ENCODE measurements at regions not wholly inside any gene's neighbourhood (a gene's known extent, or its start where the extent isn't known, plus 50 kb on each side); places are given as distances from the start of the nearest gene placed in this dataset.

- no peak for DNase-seq (ENCODE audit: extremely low read depth, low read depth)
- TF ChIP-seq, protein P1, sequence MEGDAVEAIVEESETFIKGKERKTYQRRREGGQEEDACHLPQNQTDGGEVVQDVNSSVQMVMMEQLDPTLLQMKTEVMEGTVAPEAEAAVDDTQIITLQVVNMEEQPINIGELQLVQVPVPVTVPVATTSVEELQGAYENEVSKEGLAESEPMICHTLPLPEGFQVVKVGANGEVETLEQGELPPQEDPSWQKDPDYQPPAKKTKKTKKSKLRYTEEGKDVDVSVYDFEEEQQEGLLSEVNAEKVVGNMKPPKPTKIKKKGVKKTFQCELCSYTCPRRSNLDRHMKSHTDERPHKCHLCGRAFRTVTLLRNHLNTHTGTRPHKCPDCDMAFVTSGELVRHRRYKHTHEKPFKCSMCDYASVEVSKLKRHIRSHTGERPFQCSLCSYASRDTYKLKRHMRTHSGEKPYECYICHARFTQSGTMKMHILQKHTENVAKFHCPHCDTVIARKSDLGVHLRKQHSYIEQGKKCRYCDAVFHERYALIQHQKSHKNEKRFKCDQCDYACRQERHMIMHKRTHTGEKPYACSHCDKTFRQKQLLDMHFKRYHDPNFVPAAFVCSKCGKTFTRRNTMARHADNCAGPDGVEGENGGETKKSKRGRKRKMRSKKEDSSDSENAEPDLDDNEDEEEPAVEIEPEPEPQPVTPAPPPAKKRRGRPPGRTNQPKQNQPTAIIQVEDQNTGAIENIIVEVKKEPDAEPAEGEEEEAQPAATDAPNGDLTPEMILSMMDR (IDR thresholded peaks at IDR 0.05; ENCODE audit: low read depth, low read length), result no peak
Observed at GRCh38 chr17:6248061-6248460, 177.9 kb downstream of the WSCD1 start.

DNA sequence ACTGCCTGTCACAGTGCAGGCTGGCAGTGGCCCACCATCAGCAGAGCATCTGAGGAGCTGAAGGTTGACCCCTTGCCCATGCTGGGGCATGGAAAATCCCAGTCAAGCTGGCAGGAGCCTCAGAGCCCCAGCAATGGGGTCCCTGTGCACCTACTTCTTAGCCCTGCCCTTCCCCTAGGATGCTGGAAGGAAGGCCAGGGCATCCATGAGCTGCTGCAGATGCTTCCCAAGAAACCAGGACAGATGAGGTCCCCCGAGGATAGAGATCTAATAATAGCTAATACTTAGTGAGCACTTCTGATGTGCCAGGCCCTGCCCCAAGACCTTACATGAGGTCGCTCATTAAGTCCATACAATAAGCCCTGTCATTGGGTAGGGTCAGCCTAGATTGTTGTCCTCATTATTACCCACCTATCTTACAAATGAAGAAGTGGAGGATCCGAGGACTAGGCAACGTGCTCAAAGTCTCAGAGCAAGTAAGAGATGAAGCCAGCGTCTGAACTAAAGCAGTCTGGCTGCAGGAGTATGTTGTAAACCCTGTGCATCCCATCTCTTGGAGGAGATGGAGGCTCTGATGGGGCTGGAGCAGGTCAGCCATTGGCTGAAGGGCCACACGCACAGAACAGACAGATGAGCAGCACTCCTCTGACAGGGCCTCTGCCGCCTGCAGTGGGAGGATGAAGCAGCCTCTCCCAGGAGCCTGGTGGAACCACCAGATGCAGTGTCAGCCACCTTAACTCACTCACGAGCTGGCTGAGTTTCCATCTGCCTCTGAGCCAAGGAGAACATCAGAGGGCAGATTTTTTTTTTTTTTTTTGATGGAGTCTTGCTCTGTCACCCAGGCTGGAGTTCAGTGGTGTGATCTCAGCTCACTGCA, 175.4 kb downstream of the WSCD1 start:
- no peak for DNase-seq (ENCODE audit: extremely low read depth, low read depth)

DNA sequence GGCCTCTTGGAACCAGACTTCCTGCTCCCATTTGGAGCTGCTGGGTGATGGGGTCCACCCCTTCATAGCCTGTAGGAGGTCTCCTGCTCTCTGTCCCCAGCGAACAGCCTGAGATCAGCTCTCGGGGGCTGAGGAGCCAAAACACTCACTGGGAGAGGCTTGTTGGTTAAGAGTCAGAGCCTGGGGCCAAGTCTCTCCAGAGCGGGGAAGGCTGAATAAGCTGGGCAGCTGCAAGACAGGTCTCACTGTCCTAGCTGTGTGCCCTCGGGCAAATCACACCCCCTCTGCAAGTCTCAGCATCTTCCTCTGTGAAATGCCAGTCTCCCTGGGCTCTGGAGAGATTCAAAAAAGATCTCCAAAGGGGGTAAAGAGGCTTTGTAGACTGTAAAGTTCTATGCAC, 174.6 kb downstream of the WSCD1 start:
- TF ChIP-seq, protein P1 (IDR thresholded peaks at IDR 0.05; ENCODE audit: low read depth, low read length), result no peak
- DNase-seq (ENCODE audit: extremely low read depth, low read depth), result no peak

More for the DNA sequence above, 175.4 kb downstream of the WSCD1 start:
- TF ChIP-seq, protein P1 (IDR thresholded peaks at IDR 0.05; ENCODE audit: low read depth, low read length), result no peak

DNA sequence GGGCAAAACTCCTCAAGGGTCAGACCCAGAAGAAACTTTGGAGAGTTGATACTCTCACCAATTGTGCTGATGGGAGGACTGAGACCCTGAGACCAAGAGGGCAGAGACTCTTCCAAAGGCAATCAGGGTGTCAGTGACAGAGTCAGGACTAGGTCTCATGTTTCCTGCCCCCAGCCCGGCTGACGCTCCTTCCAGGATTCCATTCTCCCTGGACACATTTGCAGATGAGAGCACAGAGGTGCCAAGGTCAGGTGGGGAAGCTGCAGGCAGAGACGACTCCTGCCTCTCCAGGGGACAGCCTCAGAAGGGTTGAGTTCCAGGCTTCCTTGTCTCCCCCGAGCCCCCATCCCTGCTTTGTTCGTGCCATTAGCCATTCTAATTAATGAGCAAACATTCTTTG, 174.1 kb downstream of the WSCD1 start:
- DNase-seq (ENCODE audit: extremely low read depth, low read depth), result no peak
- TF ChIP-seq, protein P1 (IDR thresholded peaks at IDR 0.05; ENCODE audit: low read depth, low read length), result no peak

DNA sequence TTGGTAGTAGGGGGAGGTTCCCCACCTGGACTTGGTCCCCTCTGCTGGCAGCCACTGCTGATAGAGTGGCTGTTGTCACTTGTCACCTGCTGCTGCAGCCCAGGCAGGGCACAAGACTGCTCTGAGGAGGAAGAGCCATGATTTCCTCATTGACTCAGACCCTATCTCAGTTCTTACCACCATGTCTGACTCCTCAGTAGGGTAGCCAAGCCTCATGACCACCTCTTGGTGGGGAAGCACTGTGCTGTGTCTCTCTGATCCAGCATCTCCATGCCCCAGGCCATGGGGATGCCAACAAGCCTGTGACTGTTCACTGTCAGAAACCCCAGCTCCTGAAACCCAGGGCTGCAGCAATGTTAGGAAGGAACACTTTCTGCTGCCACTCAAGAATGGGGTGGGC, 173.0 kb downstream of the WSCD1 start:
- TF ChIP-seq, protein P1 (IDR thresholded peaks at IDR 0.05; ENCODE audit: low read depth, low read length), result no peak
- no peak for DNase-seq (ENCODE audit: extremely low read depth, low read depth)

- DNase-seq (ENCODE audit: extremely low read depth, low read depth), result no peak
- TF ChIP-seq, protein P1 (IDR thresholded peaks at IDR 0.05; ENCODE audit: low read depth, low read length), result no peak
Observed at GRCh38 chr17:6241996-6242395, 171.8 kb downstream of the WSCD1 start.

- TF ChIP-seq, protein P1 (IDR thresholded peaks at IDR 0.05; ENCODE audit: low read depth, low read length), result no peak
- no peak for DNase-seq (ENCODE audit: extremely low read depth, low read depth)
Observed at GRCh38 chr17:6241381-6241780, 171.2 kb downstream of the WSCD1 start.

All from AG09319 (cell line).